Left lung (tissue), 4 donors: ENCODE measurements at regions not wholly inside any gene's neighbourhood (a gene's known extent, or its start where the extent isn't known, plus 50 kb on each side); places are given as distances from the start of the nearest gene placed in this dataset.

Source experiments
- ATAC-seq: fragments of 200-7000 bp; cut with Tn5 transposase; one replicate; pipeline ENCODE4 v1.9.1; 2020; ENCODE audit warnings: moderate library complexity
- DNase-seq, 4 donors: peaks; one replicate each; pipeline ENCODE4 v3.0.0-alpha.2; 2013 to 2020
- H3K27ac ChIP-seq, 2 donors: fragments of 200-600 bp; sonication (generic) in 1 of 2; one replicate each; pipeline versions ENCODE4 v1.5.0 to v1.8.0; 2020 to 2021
- H3K27me3 ChIP-seq, 2 donors: fragments of 200-600 bp; sonication (generic) in 1 of 2; one replicate each; pipeline versions ENCODE4 v1.5.0 to v1.8.0; 2020 to 2021
- H3K36me3 ChIP-seq, 2 donors: fragments of 200-600 bp; sonication (generic) in 1 of 2; one replicate each; pipeline versions ENCODE4 v1.5.0 to v1.8.0; 2020 to 2021
- H3K4me1 ChIP-seq, 2 donors: fragments of 200-600 bp; one replicate each; pipeline ENCODE4 v1.8.0; 2021
- H3K4me3 ChIP-seq, 2 donors: fragments of 200-600 bp; sonication (generic) in 1 of 2; one replicate each; pipeline versions ENCODE4 v1.5.0 to v1.8.0; 2020 to 2021; ENCODE audit warnings: mild to moderate bottlenecking in 1 of 2
- H3K9me3 ChIP-seq, 2 donors: fragments of 200-600 bp; sonication (generic) in 1 of 2; one replicate each; pipeline versions ENCODE4 v1.5.0 to v1.8.0; 2020 to 2021
- CTCF ChIP-seq, 2 donors: fragments of 200-600 bp; sonication (generic) in 1 of 2; IDR thresholded peaks; one replicate each; pipeline versions ENCODE4 v1.5.0 to v1.8.0; 2021; ENCODE audit warnings: antibody characterized with exemption in 2 of 2
- intact Hi-C, 2 donors: fragments of 100-400 bp; cut with DNase I; formaldehyde crosslinking; loops; one replicate each; pipeline versions ENCODE4 v1.11.2 to v1.14.2; 2022
- donor health status: DM: no; HTN: yes; CAD: no.
- donor health status: DM: no; HTN: no; CAD: no.

GRCh38 chr5:155088811-155089210 lies 75.3 kb downstream of the KIF4B start:
- no peak overlapping the region for H3K27ac ChIP-seq
- no peaks in the 10 kb centered on the region for H3K27me3 ChIP-seq
- H3K36me3 ChIP-seq, result no peaks in the 10 kb centered on the region
- no peaks in the 10 kb centered on the region for H3K9me3 ChIP-seq
- intact Hi-C loops, result no loop called here
- H3K4me1 ChIP-seq, result no peaks in the 10 kb centered on the region
- H3K4me3 ChIP-seq, result no peak overlapping the region
- no peak for DNase-seq
- TF ChIP-seq CTCF (IDR thresholded peaks at IDR 0.05), result no peak
- no peak for ATAC-seq

- Histone ChIP-seq H3K27ac (no peak overlapping the region), H3K4me3 (no peak overlapping the region), H3K27me3 (no peaks in the 10 kb centered on the region), H3K4me1 (no peaks in the 10 kb centered on the region), H3K9me3 (no peaks in the 10 kb centered on the region), H3K36me3 (no peaks in the 10 kb centered on the region)
- ATAC-seq (no peak), DNase-seq (no peak)
- intact Hi-C loops, result no loop called here
- TF ChIP-seq CTCF (IDR thresholded peaks at IDR 0.05), result no peak
These were observed 76.1 kb downstream of the KIF4B start for GRCh38 chr5:155089643-155090042.

- ATAC-seq (no peak), DNase-seq (peak in 1 of 4 donors; percentile 1)
- Histone ChIP-seq H3K27ac (no peak overlapping the region), H3K9me3 (no peaks in the 10 kb centered on the region), H3K4me1 (no peaks in the 10 kb centered on the region), H3K36me3 (no peaks in the 10 kb centered on the region), H3K27me3 (no peaks in the 10 kb centered on the region), H3K4me3 (no peak overlapping the region)
- intact Hi-C loops, result no loop called here
- TF ChIP-seq CTCF (IDR thresholded peaks at IDR 0.05), result no peak
These were observed 77.6 kb downstream of the KIF4B start for GRCh38 chr5:155091063-155091648.

- H3K4me3 ChIP-seq, result no peak overlapping the region
- intact Hi-C loops, result no loop called here
- H3K27me3 ChIP-seq, result no peaks in the 10 kb centered on the region
- no peak overlapping the region for H3K27ac ChIP-seq
- TF ChIP-seq CTCF (IDR thresholded peaks at IDR 0.05), result no peak
- DNase-seq, result no peak
- no peaks in the 10 kb centered on the region for H3K9me3 ChIP-seq
- no peak for ATAC-seq
- H3K4me1 ChIP-seq, result no peaks in the 10 kb centered on the region
- H3K36me3 ChIP-seq, result no peaks in the 10 kb centered on the region
These were observed 78.5 kb downstream of the KIF4B start for GRCh38 chr5:155091768-155092717.

- no peaks in the 10 kb centered on the region for H3K4me1 ChIP-seq
- TF ChIP-seq CTCF (IDR thresholded peaks at IDR 0.05), result no peak
- no peaks in the 10 kb centered on the region for H3K9me3 ChIP-seq
- no peaks in the 10 kb centered on the region for H3K36me3 ChIP-seq
- no peaks in the 10 kb centered on the region for H3K27me3 ChIP-seq
- DNase-seq, result no peak
- no peak overlapping the region for H3K4me3 ChIP-seq
- intact Hi-C loops, result no loop called here
- H3K27ac ChIP-seq, result no peak overlapping the region
- ATAC-seq, result no peak
These were observed 80.9 kb downstream of the KIF4B start for GRCh38 chr5:155094455-155094854.
